Globus pallidus (tissue), 1 donor: ENCODE measurements at regions not wholly inside any gene's neighbourhood (a gene's known extent, or its start where the extent isn't known, plus 50 kb on each side); places are given as distances from the start of the nearest gene placed in this dataset.

Experiments
- DNase-seq: peaks from one replicate; pipeline ENCODE4 v3.0.0-alpha.2; 2015; ENCODE audit warnings: low spot score

GRCh38 chr12:105954951-105955931 lies 183.5 kb downstream of the NUAK1 start:
- no peak for DNase-seq

- no peak for DNase-seq
These were observed 182.8 kb downstream of the NUAK1 start for GRCh38 chr12:105955976-105956375.

GRCh38 chr12:105956662-105957457 lies 181.9 kb downstream of the NUAK1 start:
- DNase-seq: no peak

GRCh38 chr12:105960319-105961083 lies 178.3 kb downstream of the NUAK1 start:
- no peak for DNase-seq

- DNase-seq: no peak
These were observed 176.7 kb downstream of the NUAK1 start for GRCh38 chr12:105961821-105962671.

GRCh38 chr12:105967038-105967776 lies 171.5 kb downstream of the NUAK1 start:
- DNase-seq: no peak

GRCh38 chr12:105968025-105968424 lies 170.7 kb downstream of the NUAK1 start:
- no peak for DNase-seq

- no peak for DNase-seq
These were observed 167.9 kb downstream of the NUAK1 start for GRCh38 chr12:105970885-105971284.

GRCh38 chr12:105974738-105975137 lies 164.0 kb downstream of the NUAK1 start:
- no peak for DNase-seq

- DNase-seq: no peak
These were observed 163.4 kb downstream of the NUAK1 start for GRCh38 chr12:105975351-105975750.

GRCh38 chr12:105977236-105977635 lies 161.5 kb downstream of the NUAK1 start:
- no peak for DNase-seq

- no peak for DNase-seq
These were observed 161.1 kb downstream of the NUAK1 start for GRCh38 chr12:105977652-105978051.

GRCh38 chr12:105978276-105978675 lies 160.5 kb downstream of the NUAK1 start:
- no peak for DNase-seq

- DNase-seq: no peak
These were observed 160.1 kb downstream of the NUAK1 start for GRCh38 chr12:105978686-105979085.

GRCh38 chr12:105980085-105980484 lies 158.7 kb downstream of the NUAK1 start:
- no peak for DNase-seq

- DNase-seq: no peak
These were observed 158.2 kb downstream of the NUAK1 start for GRCh38 chr12:105980533-105980932.

- DNase-seq: no peak
These were observed 156.7 kb downstream of the NUAK1 start for GRCh38 chr12:105982022-105982421.

GRCh38 chr12:105983622-105984320 lies 155.0 kb downstream of the NUAK1 start:
- no peak for DNase-seq

- DNase-seq: no peak
These were observed 153.4 kb downstream of the NUAK1 start for GRCh38 chr12:105985383-105985782.
